Astrocyte (in vitro differentiated cells and primary cell): ENCODE measurements at regions not wholly inside any gene's neighbourhood (a gene's known extent, or its start where the extent isn't known, plus 50 kb on each side); places are given as distances from the start of the nearest gene placed in this dataset.

ENCODE experiments used
- CTCF ChIP-seq: IDR thresholded peaks from 2 replicates; pipeline ENCODE4 v1.5.1; 2011; ENCODE audit warnings: low read depth, mild to moderate bottlenecking, inconsistent platforms, low read length, moderate library complexity; ENCODE audit not compliant: insufficient read depth
- EZH2 ChIP-seq: IDR thresholded peaks from 2 replicates; pipeline ENCODE4 v1.6.1; 2012; ENCODE audit warnings: mild to moderate bottlenecking, low read length, inconsistent platforms; ENCODE audit not compliant: insufficient read depth

GRCh38 chr16:8510160-8510559 lies 80.2 kb downstream of the TMEM114 start:
- TF ChIP-seq CTCF (no peak), EZH2 (no peak)
